ENCODE measurements at regions not wholly inside any gene's neighbourhood (a gene's known extent, or its start where the extent isn't known, plus 50 kb on each side); places are given as distances from the start of the nearest gene placed in this dataset.

GRCh38 chr5:57710126-57710525 is 227.5 kb upstream of the ACTBL2 start:
- no peak for TF ChIP-seq CTCF (IDR thresholded peaks at IDR 0.05)
- TF ChIP-seq POLR2A (IDR thresholded peaks at IDR 0.05) = no peak
- no peak for TF ChIP-seq EP300 (IDR thresholded peaks at IDR 0.05)

Measured in ovary (tissue), 3 donors.